Transverse colon (tissue), 4 donors: ENCODE measurements at regions not wholly inside any gene's neighbourhood (a gene's known extent, or its start where the extent isn't known, plus 50 kb on each side); places are given as distances from the start of the nearest gene placed in this dataset.
"Not testable (repeated sequence)": the region's sequence is repeated elsewhere in the genome, so short reads cannot be mapped to it uniquely, and the experiment has no call there.

ENCODE experiments used
- DNase-seq: peaks from one replicate; pipeline ENCODE4 v3.0.0-alpha.2; 2019
- H3K27ac ChIP-seq, 4 donors: fragments of 200-600 bp; sonication (generic); 2 replicates each; pipeline ENCODE4 v1.5.1; 2016 to 2018; ENCODE audit warnings: inconsistent platforms in 4 of 4
- H3K27me3 ChIP-seq: fragments of 200-600 bp; sonication (generic); 2 replicates; pipeline ENCODE4 v1.5.1; 2017; ENCODE audit warnings: inconsistent platforms
- H3K36me3 ChIP-seq, 4 donors: fragments of 200-600 bp; sonication (generic); 2 replicates each; pipeline ENCODE4 v1.5.1; 2017 to 2019; ENCODE audit warnings: inconsistent platforms in 4 of 4
- H3K4me1 ChIP-seq, 4 donors: fragments of 200-600 bp; sonication (generic); 2 replicates each; pipeline ENCODE4 v1.5.1; 2017 to 2020; ENCODE audit warnings: inconsistent platforms in 4 of 4
- H3K4me3 ChIP-seq, 4 donors: fragments of 200-600 bp; sonication (generic); 1 replicate in 1 of 4; 2 replicates in 3 of 4; pipeline versions ENCODE4 v1.5.1 to v1.6.1; 2017 to 2019; ENCODE audit warnings: inconsistent platforms in 4 of 4
- H3K9me3 ChIP-seq, 2 donors: fragments of 200-600 bp; sonication (generic); 2 replicates each; pipeline ENCODE4 v1.5.1; 2017 to 2019; ENCODE audit warnings: inconsistent platforms in 2 of 2
- CTCF ChIP-seq, 5 experiments: fragments of 200-600 bp in 3 of 5; fragments of 450-650 bp in 2 of 5; sonication (generic) in 3 of 5; IDR thresholded peaks; 1 replicate in 2 of 5; 2 replicates in 3 of 5; pipeline ENCODE4 v1.5.1; 2016 to 2017; ENCODE audit warnings: antibody characterized with exemption in 5 of 5, inconsistent platforms in 3 of 5, mild to moderate bottlenecking in 2 of 5, moderate library complexity in 1 of 5
- EP300 ChIP-seq: sonication (generic); formaldehyde crosslinking; IDR thresholded peaks from one replicate; pipeline ENCODE4 v1.6.1; 2017; ENCODE audit warnings: antibody characterized with exemption, low read depth
- POLR2A ChIP-seq: fragments of 450-650 bp; IDR thresholded peaks from one replicate; pipeline ENCODE4 v1.6.1; 2016; ENCODE audit warnings: antibody characterized with exemption, mild to moderate bottlenecking, moderate library complexity
- POLR2AphosphoS5 ChIP-seq, 3 donors: sonication (generic); formaldehyde crosslinking; IDR thresholded peaks; one replicate each; pipeline ENCODE4 v1.6.1; 2016; ENCODE audit warnings: antibody characterized with exemption in 3 of 3
- WGBS, 2 donors: methylation state at CpG; one replicate each; pipeline ENCODE4 v1.1.5; 2018; ENCODE audit warnings: low coverage in 1 of 2; 5-methylcytosine and 5-hydroxymethylcytosine counted together
- in situ Hi-C, 4 donors: fragments of 200-750 bp; cut with MboI; loops; one replicate each; pipeline versions ENCODE4 v1.15.0 to v1.15.1; 2017; ENCODE audit warnings: low sequenced_read_pairs in 3 of 4, low pct_ligation_motif_present in 1 of 4, low pct_unique_long_range_greater_than_20kb in 1 of 4
- intact Hi-C: fragments of 100-400 bp; cut with DNase I; formaldehyde crosslinking; loops from one replicate; pipeline ENCODE4 v1.15.1; 2023; ENCODE audit warnings: low total_unique reads

DNA sequence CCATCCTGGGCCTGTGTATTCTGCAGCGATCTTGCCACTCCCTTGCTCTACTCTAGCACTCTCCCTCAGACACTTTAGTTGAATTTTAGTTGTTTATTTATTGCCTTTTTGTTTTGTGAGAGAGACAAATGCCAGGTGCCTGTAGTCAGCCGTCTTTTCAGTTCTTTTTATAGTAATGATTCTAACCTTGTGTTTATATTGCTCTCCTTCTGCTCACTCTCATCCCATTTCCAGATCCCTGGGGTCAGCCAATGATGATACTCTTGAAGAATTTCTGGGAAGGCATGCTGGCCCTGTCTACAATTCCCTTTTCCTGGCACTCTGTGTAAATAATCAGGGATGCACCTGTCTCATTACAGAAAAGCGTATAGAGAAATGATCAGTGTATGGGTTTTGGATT is 334.1 kb upstream of the MIS18BP1 start:
- in situ Hi-C loops (no loop called here), intact Hi-C loops (no loop called here)
- 49 to 56% methylated on average over 3 of the region's 3 CpGs for WGBS, 2 donors
- Histone ChIP-seq H3K27ac (peak overlapping the region in 1 of 4 donors; percentile 2), H3K27me3 (no peaks in the 10 kb centered on the region), H3K36me3 (no peaks in the 10 kb centered on the region), H3K4me3 (no peak overlapping the region), H3K9me3 (no peaks in the 10 kb centered on the region), H3K4me1 (no peaks in the 10 kb centered on the region)
- no peak for DNase-seq
- TF ChIP-seq EP300 (peak; percentile 11), POLR2AphosphoS5 (IDR thresholded peaks at IDR 0.05) (peak; percentile 26 to 68 (median 63)), CTCF (IDR thresholded peaks at IDR 0.05) (no peak)

DNA sequence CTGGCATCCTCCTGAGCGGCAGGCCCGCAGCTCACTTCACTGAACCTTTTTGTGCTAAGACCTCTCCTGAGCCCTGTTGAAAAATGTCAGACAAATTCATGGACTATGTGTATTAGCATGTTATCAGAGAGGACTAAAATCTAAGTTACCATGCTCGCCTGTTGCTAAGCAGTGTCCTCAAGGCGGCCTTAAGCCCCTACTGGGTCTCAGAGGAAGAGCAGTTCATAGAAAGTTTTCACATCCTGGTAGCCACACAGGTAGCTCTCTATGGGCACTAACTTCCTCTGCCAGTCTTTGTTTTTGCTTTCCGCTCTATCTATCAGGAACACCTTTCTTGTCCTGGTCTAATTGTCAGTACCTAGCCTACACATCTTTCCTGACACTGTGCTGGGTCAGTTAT is 306.6 kb upstream of the MIS18BP1 start:
- no peaks in the 10 kb centered on the region for H3K9me3 ChIP-seq
- H3K27me3 ChIP-seq: no peaks in the 10 kb centered on the region
- 85% methylated on average over 5 of the region's 5 CpGs; no CpG with 5 or more reads in 1 of the 2 donors for whole genome bisulfite sequencing, 2 donors
- intact Hi-C loops (no loop called here), in situ Hi-C loops (no loop called here)
- no peak for DNase-seq
- no peak overlapping the region for H3K27ac ChIP-seq
- no peak for TF ChIP-seq POLR2A
- no peak for TF ChIP-seq CTCF (IDR thresholded peaks at IDR 0.05)
- no peak for TF ChIP-seq EP300
- TF ChIP-seq POLR2AphosphoS5 (IDR thresholded peaks at IDR 0.05): no peak
- H3K4me3 ChIP-seq: no peak overlapping the region
- no peaks in the 10 kb centered on the region for H3K36me3 ChIP-seq
- H3K4me1 ChIP-seq: peaks cover 0 to under 1% (median under 1%) of the 10 kb centered on the region in 4 donors

- H3K27me3 ChIP-seq: no peaks in the 10 kb centered on the region
- H3K4me1 ChIP-seq: peaks cover 0 to 14% (median 10%) of the 10 kb centered on the region in 4 donors
- no peak overlapping the region for H3K4me3 ChIP-seq
- no peak overlapping the region for H3K27ac ChIP-seq
- TF ChIP-seq POLR2A: no peak
- intact Hi-C loops (no loop called here), in situ Hi-C loops (no loop called here)
- H3K9me3 ChIP-seq: no peaks in the 10 kb centered on the region
- DNase-seq: no peak
- no peaks in the 10 kb centered on the region for H3K36me3 ChIP-seq
Observed at GRCh38 chr14:45558183-45558582, 305.2 kb upstream of the MIS18BP1 start.

DNA sequence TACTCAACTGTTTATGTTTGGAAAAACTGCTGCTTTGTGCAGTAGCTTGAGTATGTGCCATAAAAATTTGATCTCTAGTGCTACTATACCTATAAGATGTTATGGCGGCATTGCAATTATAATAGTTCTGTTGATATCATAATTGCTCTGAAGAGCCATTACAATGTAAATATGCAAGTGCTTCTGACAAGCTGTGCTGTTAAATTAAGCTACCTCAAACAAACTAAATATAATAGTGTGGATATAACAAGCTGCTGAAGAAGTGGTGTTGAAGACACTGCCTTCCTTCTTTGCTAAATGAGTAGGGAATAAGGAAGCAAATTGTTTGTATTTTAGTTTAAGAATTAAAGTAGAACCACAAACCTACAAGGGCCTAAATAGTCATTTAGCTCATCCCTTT is 301.0 kb upstream of the MIS18BP1 start:
- intact Hi-C loops: no loop called here
- Histone ChIP-seq H3K36me3 (no peaks in the 10 kb centered on the region), H3K9me3 (no peaks in the 10 kb centered on the region), H3K27ac (peak overlapping the region in 3 of 4 donors; percentile 10 to 34 (median 23)), H3K4me1 (peaks cover 0 to 25% (median 11%) of the 10 kb centered on the region in 4 donors), H3K27me3 (no peaks in the 10 kb centered on the region), H3K4me3 (no peak overlapping the region)
- TF ChIP-seq EP300 (no peak), CTCF (IDR thresholded peaks at IDR 0.05) (no peak)
- DNase-seq: no peak
- 9 to 38% methylated on average over 1 of the region's 1 CpG for WGBS, 2 donors
- in situ Hi-C loops: no loop called here

DNA sequence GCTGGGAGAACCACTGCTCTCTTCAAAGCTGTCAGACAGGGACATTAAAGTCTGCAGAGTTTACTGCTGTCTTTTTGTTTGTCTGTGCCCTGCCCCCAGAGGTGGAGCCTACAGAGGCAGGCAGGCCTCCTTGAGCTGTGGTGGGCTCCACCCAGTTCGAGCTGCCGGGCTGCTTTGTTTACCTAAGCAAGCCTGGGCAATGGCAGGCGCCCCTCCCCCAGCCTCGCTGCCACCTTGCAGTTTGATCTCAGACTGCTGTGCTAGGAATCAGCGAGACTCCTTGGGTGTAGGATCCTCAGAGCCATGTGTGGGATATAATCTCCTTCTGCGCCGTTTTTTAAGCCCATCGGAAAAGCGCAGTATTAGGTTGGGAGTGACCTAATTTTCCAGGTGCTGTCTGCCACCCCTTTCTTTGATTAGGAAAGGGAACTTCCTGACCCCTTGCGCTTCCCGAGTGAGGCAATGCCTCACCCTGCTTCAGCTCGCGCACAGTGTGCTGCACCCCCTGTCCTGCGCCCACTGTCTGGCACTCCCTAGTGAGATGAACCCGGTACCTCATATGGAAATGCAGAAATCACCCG is 298.3 kb upstream of the MIS18BP1 start:
- Histone ChIP-seq H3K4me3 (peak overlapping the region in 3 of 4 donors; percentile 25 to 48 (median 34)), H3K27ac (peak overlapping the region in 3 of 4 donors; percentile 65 to 73 (median 71)), H3K4me1 (peaks cover 0 to 25% (median 11%) of the 10 kb centered on the region in 4 donors)
- intact Hi-C loops, in situ Hi-C loops, H3K9me3 ChIP-seq, H3K36me3 ChIP-seq, H3K27me3 ChIP-seq: not testable (repeated sequence)
- 56 to 80% methylated on average over 2 to 16 of the region's 16 CpGs for WGBS, 2 donors
- peak; percentile 50 for DNase-seq
